Activated CD4-positive, alpha-beta T cell treated with anti-CD3 and anti-CD28 coated beads, Interleukin-2, amount 10 ng/mL, durations not matched to agents 24 days and 14 days (primary cell): ENCODE measurements at regions not wholly inside any gene's neighbourhood (a gene's known extent, or its start where the extent isn't known, plus 50 kb on each side); places are given as distances from the start of the nearest gene placed in this dataset.

Experiments used
- DNase-seq: peaks from one replicate; pipeline ENCODE4 v3.0.0; 2022
- H3K27ac Mint-ChIP-seq: one replicate; pipeline ENCODE4 v1.8.0; 2022; ENCODE audit warnings: mild to moderate bottlenecking, mixed read lengths
- H3K27me3 Mint-ChIP-seq: one replicate; pipeline ENCODE4 v1.8.0; 2022; ENCODE audit warnings: mixed read lengths
- H3K36me3 Mint-ChIP-seq: one replicate; pipeline ENCODE4 v1.8.0; 2022; ENCODE audit warnings: low read depth, mild to moderate bottlenecking, mixed read lengths
- H3K4me1 Mint-ChIP-seq: one replicate; pipeline ENCODE4 v1.8.0; 2021; ENCODE audit warnings: mixed read lengths
- H3K4me3 Mint-ChIP-seq: one replicate; pipeline ENCODE4 v1.8.0; 2022; ENCODE audit warnings: mild to moderate bottlenecking, moderate library complexity, mixed read lengths
- H3K9me3 Mint-ChIP-seq: one replicate; pipeline ENCODE4 v1.8.0; 2021; ENCODE audit warnings: mixed read lengths
- intact Hi-C: fragments of 100-400 bp; cut with micrococcal nuclease; formaldehyde crosslinking; loops from one replicate; pipeline ENCODE4 v1.15.1; 2023

DNA sequence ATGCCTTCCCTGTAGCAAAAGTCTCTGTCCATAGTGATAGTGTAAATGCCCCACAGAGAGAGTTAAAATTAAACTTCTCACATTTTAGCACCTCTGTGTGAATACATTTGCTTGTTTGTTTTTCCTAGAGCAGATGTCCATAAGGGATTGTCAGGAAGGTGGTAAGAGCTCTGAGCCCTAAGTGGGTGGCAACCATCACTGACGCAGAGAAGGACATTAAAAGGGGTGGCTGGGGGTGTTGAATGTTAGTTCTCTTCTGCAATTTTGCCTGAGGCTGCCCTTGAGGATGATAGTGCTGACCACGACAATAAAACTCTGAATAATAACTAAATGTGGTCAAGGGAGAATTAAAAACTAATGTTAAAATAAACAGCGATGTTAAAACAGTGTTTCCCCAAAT, 174.3 kb upstream of the ID4 start:
- no peaks in the 10 kb centered on the region for H3K4me1 Mint-ChIP-seq
- no peaks in the 10 kb centered on the region for H3K36me3 Mint-ChIP-seq
- intact Hi-C loops, result no loop called here
- H3K27ac Mint-ChIP-seq, result no peak overlapping the region
- no peaks in the 10 kb centered on the region for H3K27me3 Mint-ChIP-seq
- no peak overlapping the region for H3K4me3 Mint-ChIP-seq
- H3K9me3 Mint-ChIP-seq, result no peaks in the 10 kb centered on the region
- DNase-seq, result no peak

DNA sequence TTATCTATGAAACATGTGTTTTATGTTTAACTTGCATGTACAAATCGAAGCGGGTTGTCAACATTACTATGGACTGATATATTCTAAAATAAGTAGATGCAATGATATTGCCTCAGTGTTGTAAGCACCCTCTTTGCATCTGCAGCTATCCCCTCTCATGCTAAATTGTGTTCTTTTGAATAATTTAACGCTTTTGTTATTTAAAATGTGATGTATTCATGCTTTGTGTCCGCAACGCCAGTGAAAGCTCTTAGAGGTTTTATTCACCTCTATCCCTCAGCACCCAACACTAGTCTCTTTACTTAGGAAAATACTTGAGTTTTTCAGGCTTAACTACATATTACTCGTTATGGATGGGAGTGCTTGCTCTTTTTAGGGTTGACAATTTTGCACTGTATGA, 173.7 kb upstream of the ID4 start:
- H3K27ac Mint-ChIP-seq, result no peak overlapping the region
- H3K4me3 Mint-ChIP-seq, result no peak overlapping the region
- H3K9me3 Mint-ChIP-seq, result no peaks in the 10 kb centered on the region
- no peak for DNase-seq
- H3K27me3 Mint-ChIP-seq, result no peaks in the 10 kb centered on the region
- intact Hi-C loops, result no loop called here
- H3K4me1 Mint-ChIP-seq, result no peaks in the 10 kb centered on the region
- H3K36me3 Mint-ChIP-seq, result no peaks in the 10 kb centered on the region

DNA sequence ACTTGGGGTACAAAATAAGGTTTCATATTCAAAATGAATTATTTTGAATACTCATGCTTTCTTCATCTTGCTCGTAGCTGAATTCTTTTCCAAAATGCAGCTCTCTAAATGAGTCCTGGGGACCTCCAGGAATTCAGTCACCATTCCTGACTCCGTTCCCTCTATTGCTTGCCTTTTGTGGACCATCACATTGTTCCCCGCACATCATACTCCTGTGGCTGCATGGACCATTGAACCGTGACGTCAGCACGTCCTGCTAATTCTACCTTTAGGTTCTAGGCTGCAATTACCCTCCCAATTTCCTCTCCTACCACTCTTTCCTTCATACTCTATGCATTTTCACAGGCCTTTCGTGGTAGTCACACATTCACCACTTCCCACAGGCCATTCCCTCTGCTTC, 173.1 kb upstream of the ID4 start:
- no peak overlapping the region for H3K4me3 Mint-ChIP-seq
- H3K27ac Mint-ChIP-seq, result no peak overlapping the region
- no peak for DNase-seq
- H3K4me1 Mint-ChIP-seq, result no peaks in the 10 kb centered on the region
- intact Hi-C loops, result no loop called here
- H3K9me3 Mint-ChIP-seq, result no peaks in the 10 kb centered on the region
- H3K36me3 Mint-ChIP-seq, result no peaks in the 10 kb centered on the region
- H3K27me3 Mint-ChIP-seq, result no peaks in the 10 kb centered on the region

DNA sequence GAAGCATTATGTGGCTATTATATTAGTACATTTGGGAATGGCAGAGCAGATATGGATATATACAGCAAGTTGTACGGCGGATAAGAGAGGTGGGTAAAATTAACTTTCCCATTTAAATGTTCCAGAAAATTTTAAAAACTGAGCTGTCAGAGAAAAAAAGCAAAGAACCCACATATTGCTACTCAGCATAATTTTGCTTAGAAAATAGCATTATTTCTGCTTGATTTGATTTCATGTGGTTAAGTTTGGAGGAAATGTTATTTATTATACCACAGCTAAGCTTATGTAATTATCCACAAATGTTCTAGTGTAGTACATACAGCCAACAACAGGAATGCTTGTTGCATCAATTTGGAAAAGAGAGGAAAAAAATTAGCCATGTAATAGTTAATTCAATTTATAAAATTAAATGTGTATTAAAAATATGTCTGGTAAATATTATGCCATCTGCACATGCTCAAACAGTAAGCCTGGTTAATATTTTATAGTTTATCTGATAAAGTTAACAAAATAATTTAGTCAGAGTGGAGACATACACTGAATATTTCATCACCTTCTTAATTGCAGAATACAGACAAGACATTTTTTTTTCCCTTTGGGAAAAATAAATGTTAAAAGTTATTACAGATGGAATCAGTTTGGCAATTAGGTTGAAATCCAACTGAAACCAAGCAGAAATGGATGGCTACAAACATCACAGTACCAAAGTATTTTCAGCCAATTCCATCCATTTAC, 172.1 kb upstream of the ID4 start:
- intact Hi-C loops, result no loop called here
- no peaks in the 10 kb centered on the region for H3K36me3 Mint-ChIP-seq
- no peak overlapping the region for H3K4me3 Mint-ChIP-seq
- H3K4me1 Mint-ChIP-seq, result no peaks in the 10 kb centered on the region
- no peaks in the 10 kb centered on the region for H3K9me3 Mint-ChIP-seq
- no peak overlapping the region for H3K27ac Mint-ChIP-seq
- H3K27me3 Mint-ChIP-seq, result no peaks in the 10 kb centered on the region
- no peak for DNase-seq

DNA sequence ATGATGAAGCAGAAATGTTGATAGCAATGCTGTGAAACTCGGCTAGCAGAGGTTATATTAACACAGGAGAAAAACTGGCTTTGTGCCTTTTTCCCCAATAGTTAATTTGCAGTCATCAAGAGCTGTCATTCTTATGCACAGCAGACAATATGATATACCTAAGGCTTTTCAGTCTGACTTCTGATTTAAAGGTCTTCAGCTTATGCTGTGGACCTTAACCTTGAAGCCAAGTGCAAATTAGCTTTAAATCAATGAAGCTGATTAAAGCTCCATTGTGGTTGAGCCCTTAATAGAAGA, 171.6 kb upstream of the ID4 start:
- Mint-ChIP-seq H3K36me3 (no peaks in the 10 kb centered on the region), H3K4me1 (no peaks in the 10 kb centered on the region), H3K27ac (no peak overlapping the region), H3K9me3 (no peaks in the 10 kb centered on the region), H3K27me3 (no peaks in the 10 kb centered on the region), H3K4me3 (no peak overlapping the region)
- DNase-seq, result no peak
- intact Hi-C loops, result no loop called here

DNA sequence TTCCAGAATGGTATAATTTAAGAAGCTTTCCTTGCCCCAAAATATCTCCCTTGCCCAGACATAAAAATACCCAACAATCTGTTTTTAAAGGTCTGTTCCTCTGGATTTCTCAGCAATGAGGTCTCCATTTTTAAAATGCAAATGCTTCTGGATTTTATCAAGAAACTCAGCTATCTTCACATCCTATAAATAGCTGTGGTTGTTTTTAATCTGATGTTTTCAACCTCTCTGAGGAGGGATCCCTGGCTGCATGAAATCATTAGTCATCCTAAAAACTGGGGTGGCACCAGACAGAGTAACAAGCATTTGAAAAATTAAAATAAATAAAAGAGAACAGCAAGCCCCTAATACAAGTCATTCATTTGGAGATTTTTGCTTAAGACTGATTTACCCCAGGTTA, 168.5 kb upstream of the ID4 start:
- Mint-ChIP-seq H3K27ac (no peak overlapping the region), H3K27me3 (no peaks in the 10 kb centered on the region), H3K36me3 (no peaks in the 10 kb centered on the region), H3K4me1 (no peaks in the 10 kb centered on the region), H3K4me3 (no peak overlapping the region), H3K9me3 (no peaks in the 10 kb centered on the region)
- no peak for DNase-seq
- intact Hi-C loops, result no loop called here

DNA sequence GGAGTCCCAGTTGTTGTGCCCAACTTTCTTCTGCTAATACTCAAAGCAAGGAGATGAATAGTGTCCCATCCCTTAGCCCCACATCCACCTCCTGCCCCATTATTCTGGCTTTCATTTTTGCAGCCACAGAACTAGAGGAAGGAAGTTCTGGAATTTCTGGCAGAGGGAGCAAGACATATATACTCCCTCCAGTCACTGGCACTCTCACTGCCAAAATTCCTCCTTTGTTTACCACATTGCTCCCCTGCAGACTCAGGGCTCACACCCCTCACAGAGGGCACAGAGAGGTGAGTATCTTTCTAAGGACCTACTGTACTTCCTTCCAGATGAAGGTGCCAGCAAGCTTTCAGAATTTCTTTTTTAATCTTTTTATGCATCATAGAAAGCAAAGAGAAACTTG, 168.0 kb upstream of the ID4 start:
- no peaks in the 10 kb centered on the region for H3K4me1 Mint-ChIP-seq
- H3K36me3 Mint-ChIP-seq, result no peaks in the 10 kb centered on the region
- H3K27me3 Mint-ChIP-seq, result no peaks in the 10 kb centered on the region
- H3K27ac Mint-ChIP-seq, result no peak overlapping the region
- no peak for DNase-seq
- no peaks in the 10 kb centered on the region for H3K9me3 Mint-ChIP-seq
- no peak overlapping the region for H3K4me3 Mint-ChIP-seq
- intact Hi-C loops, result no loop called here

DNA sequence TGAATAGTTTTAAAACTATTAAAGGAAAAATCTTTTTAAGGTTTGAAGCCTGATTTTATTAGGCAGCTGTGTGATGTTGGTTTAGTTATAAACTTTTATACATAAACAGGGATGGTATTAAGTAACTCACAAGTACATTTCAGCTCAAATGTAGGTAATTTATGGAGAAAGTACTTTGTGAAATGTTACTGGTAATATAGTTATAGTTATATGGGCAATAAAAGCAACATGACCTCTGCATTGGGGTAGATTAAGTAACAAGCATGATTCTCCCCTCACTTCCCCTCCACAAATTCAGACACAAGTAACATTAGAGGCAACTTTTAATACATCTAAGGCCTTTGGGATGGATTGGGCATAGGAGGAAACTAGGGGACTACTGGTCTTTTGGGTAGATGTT, 154.3 kb upstream of the ID4 start:
- no peak for DNase-seq
- H3K4me3 Mint-ChIP-seq, result no peak overlapping the region
- no peaks in the 10 kb centered on the region for H3K9me3 Mint-ChIP-seq
- H3K36me3 Mint-ChIP-seq, result no peaks in the 10 kb centered on the region
- intact Hi-C loops, result no loop called here
- no peaks in the 10 kb centered on the region for H3K4me1 Mint-ChIP-seq
- H3K27ac Mint-ChIP-seq, result no peak overlapping the region
- no peaks in the 10 kb centered on the region for H3K27me3 Mint-ChIP-seq

DNA sequence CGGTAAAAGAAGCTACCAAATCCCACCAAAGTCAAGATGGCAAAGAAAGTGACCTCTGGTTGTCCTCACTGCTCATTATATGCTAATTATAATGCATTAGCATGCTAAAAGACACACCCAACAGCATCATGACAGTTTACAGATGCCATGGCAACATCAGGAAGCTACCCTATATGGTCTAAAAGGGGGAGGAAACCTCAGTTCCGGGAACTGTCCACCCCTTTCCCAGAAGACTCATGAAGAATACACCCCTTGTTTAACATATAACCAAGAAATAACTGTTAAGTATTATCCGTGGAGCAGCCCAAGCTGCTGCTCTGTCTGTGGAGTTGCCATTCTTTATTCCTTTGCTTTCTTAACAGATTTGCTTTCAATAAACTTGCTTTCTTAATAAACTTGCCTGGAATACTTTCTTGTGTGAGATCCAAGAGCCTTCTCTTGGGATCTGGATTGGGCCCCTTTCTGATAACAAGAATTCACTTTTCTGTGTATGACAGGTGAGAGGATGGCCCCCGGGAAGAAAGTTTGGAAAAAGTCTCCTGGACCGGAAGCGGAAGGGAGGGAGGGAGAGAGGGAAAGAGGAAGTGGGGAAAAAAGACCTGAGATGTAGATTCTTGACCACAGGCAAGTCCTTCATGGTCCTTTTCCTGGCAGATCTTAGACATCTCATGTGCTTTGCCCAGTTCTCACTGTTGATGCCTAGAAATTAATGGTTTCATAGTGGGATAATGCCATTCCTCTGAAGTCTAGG, 146.7 kb upstream of the ID4 start:
- Mint-ChIP-seq H3K36me3 (no peaks in the 10 kb centered on the region), H3K4me1 (no peaks in the 10 kb centered on the region), H3K4me3 (no peak overlapping the region), H3K27me3 (peaks cover 14% of the 10 kb centered on the region), H3K9me3 (no peaks in the 10 kb centered on the region), H3K27ac (no peak overlapping the region)
- intact Hi-C loops, result no loop called here
- DNase-seq, result no peak

DNA sequence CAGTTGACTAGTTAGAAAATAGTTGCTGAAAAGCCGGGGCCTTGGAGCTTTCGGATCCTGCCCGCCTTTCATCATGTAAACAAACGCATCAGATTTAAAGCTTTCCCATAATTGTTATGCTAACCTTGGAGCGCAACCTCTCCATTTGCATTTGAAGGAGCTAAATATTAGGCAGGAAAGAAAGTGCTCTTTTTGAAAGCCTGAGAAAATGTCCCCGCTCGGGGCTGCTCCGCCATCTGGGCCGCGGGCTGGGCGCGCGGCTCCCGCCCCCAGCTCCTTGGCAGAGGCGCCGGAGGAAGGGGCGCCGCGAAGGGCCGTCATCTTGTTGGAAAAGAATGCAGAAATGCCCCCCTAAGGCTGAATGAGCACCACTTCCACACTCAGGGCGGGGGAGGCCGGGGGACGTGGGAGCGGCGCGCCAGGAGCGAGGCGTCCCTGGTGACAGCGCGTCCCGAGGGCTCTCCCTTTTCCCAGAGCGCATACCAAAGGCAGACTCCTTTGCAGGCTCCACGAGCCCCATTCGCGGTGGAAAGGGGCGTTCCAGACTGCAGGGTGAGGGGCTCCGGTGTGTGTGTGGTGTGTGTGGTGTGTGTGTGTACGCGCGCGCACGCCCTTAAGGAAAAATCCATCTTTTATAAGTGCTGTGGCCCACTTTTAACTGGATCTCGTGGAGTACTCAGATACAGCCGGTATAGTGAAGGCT, 145.6 kb upstream of the ID4 start:
- peak; percentile 27 for DNase-seq
- Mint-ChIP-seq H3K27me3 (peaks cover 14% of the 10 kb centered on the region), H3K27ac (no peak overlapping the region), H3K9me3 (no peaks in the 10 kb centered on the region), H3K4me1 (no peaks in the 10 kb centered on the region), H3K36me3 (no peaks in the 10 kb centered on the region), H3K4me3 (no peak overlapping the region)
- intact Hi-C loops, result no loop called here

DNA sequence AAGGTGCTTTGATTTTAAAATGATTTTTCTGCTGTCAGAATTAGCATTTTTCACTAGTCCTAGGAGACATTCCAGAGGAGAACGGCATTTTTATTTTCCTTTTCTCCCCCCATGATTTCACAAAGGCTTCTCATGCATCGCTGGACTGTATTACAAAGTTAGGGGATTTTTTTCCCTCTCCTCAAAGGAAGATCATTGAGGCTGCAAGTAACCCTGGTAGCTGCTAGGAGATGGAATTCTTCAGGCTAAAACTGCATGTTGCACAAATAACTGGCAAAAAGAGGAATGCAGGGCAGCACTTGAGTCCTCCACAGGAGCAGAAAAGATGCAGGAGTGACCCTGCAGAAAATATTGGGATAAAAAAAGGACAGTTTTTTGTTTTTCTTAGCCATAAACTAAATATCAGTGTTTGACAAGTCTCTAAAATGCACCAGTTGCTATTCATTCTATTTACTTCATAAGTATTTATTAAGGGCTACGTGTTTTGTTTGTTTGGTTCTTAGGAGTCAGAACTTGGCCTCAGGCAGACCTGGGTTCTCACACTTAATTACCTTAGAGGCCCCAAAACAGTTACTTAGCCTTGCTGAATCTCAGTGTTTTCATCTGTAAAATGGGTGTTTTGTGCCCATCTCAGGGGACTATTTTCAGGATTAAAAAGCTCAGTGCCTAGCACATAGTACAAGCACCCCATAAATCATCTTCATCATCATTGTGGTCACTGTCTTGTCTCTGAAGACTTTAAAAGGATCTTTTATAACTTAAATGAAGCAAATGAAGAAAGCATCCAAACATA, 144.5 kb upstream of the ID4 start:
- Mint-ChIP-seq H3K27ac (no peak overlapping the region), H3K36me3 (no peaks in the 10 kb centered on the region), H3K4me1 (no peaks in the 10 kb centered on the region), H3K9me3 (no peaks in the 10 kb centered on the region), H3K4me3 (no peak overlapping the region), H3K27me3 (peaks cover 14% of the 10 kb centered on the region)
- DNase-seq, result no peak
- intact Hi-C loops, result no loop called here

DNA sequence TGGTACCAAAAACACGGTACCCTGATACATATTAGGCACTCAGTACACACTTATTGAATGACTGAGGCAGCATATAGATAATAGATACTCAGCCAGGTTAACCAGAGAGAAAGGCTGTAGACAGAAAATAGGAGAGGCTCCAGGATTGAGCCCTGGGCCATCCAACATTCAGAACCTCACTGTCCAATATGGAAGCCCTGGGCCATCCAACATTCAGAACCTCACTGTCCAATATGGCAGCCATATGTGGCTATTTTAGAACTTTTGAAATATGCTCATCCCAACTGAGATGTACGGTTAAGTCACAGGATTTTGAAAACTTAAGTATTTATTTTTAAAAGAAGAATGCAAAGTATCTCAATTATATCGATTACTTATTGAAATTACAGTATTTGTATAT, 142.5 kb upstream of the ID4 start:
- H3K4me1 Mint-ChIP-seq, result no peaks in the 10 kb centered on the region
- intact Hi-C loops, result no loop called here
- H3K36me3 Mint-ChIP-seq, result no peaks in the 10 kb centered on the region
- H3K9me3 Mint-ChIP-seq, result no peaks in the 10 kb centered on the region
- DNase-seq, result no peak
- H3K27ac Mint-ChIP-seq, result no peak overlapping the region
- no peak overlapping the region for H3K4me3 Mint-ChIP-seq
- H3K27me3 Mint-ChIP-seq, result peaks cover 14% of the 10 kb centered on the region

DNA sequence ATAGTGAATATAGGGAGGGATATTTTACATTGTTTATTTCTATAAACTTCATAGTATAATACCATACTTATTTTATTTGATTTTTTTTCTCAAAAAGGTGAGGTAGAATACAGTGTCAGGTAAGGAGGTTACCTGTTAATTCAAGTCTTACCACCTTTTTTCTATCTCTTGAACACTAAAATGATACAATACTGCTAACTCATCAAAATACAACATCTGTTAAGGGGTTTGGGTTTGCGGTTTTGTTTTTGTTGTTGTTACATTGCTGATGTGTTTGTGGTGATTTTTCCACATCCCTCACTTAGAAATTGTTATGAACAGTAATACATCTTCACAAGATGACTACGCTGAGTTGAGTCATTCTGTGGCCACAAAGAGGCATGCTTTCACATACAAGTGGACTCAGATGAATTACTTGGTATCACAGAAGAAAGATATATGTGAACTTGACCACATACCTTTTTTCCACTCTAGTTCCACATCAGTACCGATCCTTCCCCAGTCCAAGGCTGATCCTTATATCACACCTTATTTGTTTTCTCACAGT, 139.4 kb upstream of the ID4 start:
- Mint-ChIP-seq H3K27me3 (no peaks in the 10 kb centered on the region), H3K27ac (no peak overlapping the region), H3K4me3 (no peak overlapping the region), H3K4me1 (no peaks in the 10 kb centered on the region), H3K9me3 (peaks cover 2% of the 10 kb centered on the region), H3K36me3 (no peaks in the 10 kb centered on the region)
- intact Hi-C loops, result no loop called here
- no peak for DNase-seq

DNA sequence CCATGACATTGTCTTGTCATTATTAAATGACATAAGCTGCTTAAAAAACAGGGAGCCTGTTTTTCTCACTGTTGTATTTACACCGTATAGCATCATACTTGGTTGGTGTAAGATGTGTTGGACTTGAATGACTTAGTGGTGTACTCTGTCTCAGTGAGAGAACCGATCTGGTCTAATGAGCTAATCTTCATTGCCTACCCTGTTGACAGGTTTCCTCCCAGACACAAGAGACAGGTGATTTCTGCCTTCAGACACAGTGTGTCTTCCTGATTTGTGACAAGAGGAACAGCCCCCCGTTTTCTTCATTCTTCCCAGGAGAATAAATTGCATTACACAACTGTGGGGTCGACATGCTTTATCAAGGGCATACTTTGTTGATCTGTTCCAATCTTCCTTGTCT, 137.2 kb upstream of the ID4 start:
- Mint-ChIP-seq H3K4me1 (no peaks in the 10 kb centered on the region), H3K36me3 (no peaks in the 10 kb centered on the region), H3K27ac (no peak overlapping the region), H3K9me3 (peaks cover 4% of the 10 kb centered on the region), H3K4me3 (no peak overlapping the region), H3K27me3 (no peaks in the 10 kb centered on the region)
- no peak for DNase-seq
- intact Hi-C loops, result no loop called here
